Neural cell (in vitro differentiated cells): ENCODE measurements at regions not wholly inside any gene's neighbourhood (a gene's known extent, or its start where the extent isn't known, plus 50 kb on each side); places are given as distances from the start of the nearest gene placed in this dataset.

Source experiments
- H2AFZ ChIP-seq: fragments of 200-600, 300-800 bp; sonication (generic), shearing (Covaris generic); 2 replicates; pipeline ENCODE4 v1.6.0; 2014; ENCODE audit warnings: low read depth, mild to moderate bottlenecking, antibody characterized with exemption, low read length, moderate library complexity
- H3F3A ChIP-seq: fragments of 200-600 bp; shearing (Covaris generic); 2 replicates; pipeline ENCODE4 v1.6.1; 2016; ENCODE audit warnings: mild to moderate bottlenecking, moderate library complexity, mixed read lengths, antibody characterized with exemption, low read length; ENCODE audit not compliant: insufficient read depth, poor library complexity, severe bottlenecking
- H3K27ac ChIP-seq: fragments of 200-600, 300-800 bp; sonication (generic), shearing (Covaris generic); 2 replicates; pipeline ENCODE4 v1.5.1; 2014; ENCODE audit warnings: mild to moderate bottlenecking, low read length, moderate library complexity
- H3K27me3 ChIP-seq: fragments of 300-800, 200-600 bp; sonication (generic), shearing (Covaris generic); 2 replicates; pipeline ENCODE4 v1.6.0; 2014; ENCODE audit warnings: mild to moderate bottlenecking, low read depth, low read length, moderate library complexity; ENCODE audit not compliant: insufficient read depth
- H3K36me3 ChIP-seq: fragments of 300-800, 200-600 bp; sonication (generic), shearing (Covaris generic); 2 replicates; pipeline ENCODE4 v1.5.1; 2014; ENCODE audit warnings: mild to moderate bottlenecking, antibody characterized with exemption, low read length, moderate library complexity; ENCODE audit not compliant: insufficient read depth
- H3K4me2 ChIP-seq: fragments of 300-800, 200-600 bp; sonication (generic), shearing (Covaris generic); 2 replicates; pipeline ENCODE4 v1.6.0; 2014; ENCODE audit warnings: mild to moderate bottlenecking, low read length
- H3K4me3 ChIP-seq: fragments of 300-800, 200-600 bp; sonication (generic), shearing (Covaris generic); 2 replicates; pipeline ENCODE4 v1.5.1; 2014; ENCODE audit warnings: mild to moderate bottlenecking, low read length, moderate library complexity
- H3K79me2 ChIP-seq: fragments of 200-600 bp; shearing (Covaris generic); replicated peaks from 2 replicates; pipeline ENCODE4 v1.6.0; 2014; ENCODE audit warnings: mild to moderate bottlenecking, low read length, moderate library complexity; ENCODE audit not compliant: insufficient read depth
- H3K9ac ChIP-seq: fragments of 300-800, 200-600 bp; sonication (generic), shearing (Covaris generic); 2 replicates; pipeline ENCODE4 v1.6.1; 2016; ENCODE audit warnings: mild to moderate bottlenecking, low read length, mixed read lengths
- H3K9me2 ChIP-seq: fragments of 200-600 bp; shearing (Covaris generic); 2 replicates; pipeline ENCODE4 v1.6.1; 2016; ENCODE audit warnings: mild to moderate bottlenecking, low read length, mixed read lengths; ENCODE audit not compliant: insufficient read depth
- H3K9me3 ChIP-seq: fragments of 200-600, 300-800 bp; sonication (generic), shearing (Covaris generic); 2 replicates; pipeline ENCODE4 v1.6.1; 2016; ENCODE audit warnings: mild to moderate bottlenecking, mixed run types, low read length, moderate library complexity, mixed read lengths
- H4K20me1 ChIP-seq: fragments of 200-600 bp; shearing (Covaris generic); 2 replicates; pipeline ENCODE4 v1.6.1; 2016; ENCODE audit warnings: mild to moderate bottlenecking, mixed run types; ENCODE audit not compliant: insufficient read depth
- EP300 ChIP-seq: fragments of 450-650 bp; conservative IDR thresholded peaks from 2 replicates; pipeline ENCODE4 v1.6.1; 2014; ENCODE audit warnings: antibody characterized with exemption, mild to moderate bottlenecking, moderate library complexity; ENCODE audit not compliant: poor library complexity, severe bottlenecking
- EZH2 ChIP-seq: fragments of 200-600, 300-800 bp; shearing (Covaris generic), sonication (generic); IDR thresholded peaks from 2 replicates; pipeline ENCODE4 v1.6.1; 2014; ENCODE audit warnings: antibody characterized with exemption, low read length, borderline replicate concordance, mild to moderate bottlenecking; ENCODE audit not compliant: insufficient read depth, poor library complexity, severe bottlenecking
- MXI1 ChIP-seq: fragments of 450-650 bp; conservative IDR thresholded peaks from 2 replicates; pipeline ENCODE4 v1.6.1; 2014; ENCODE audit warnings: antibody characterized with exemption, mild to moderate bottlenecking; ENCODE audit not compliant: poor library complexity, severe bottlenecking
- POLR2AphosphoS5 ChIP-seq: IDR thresholded peaks from 2 replicates; pipeline ENCODE4 v1.6.1; 2012
- RAD21 ChIP-seq: fragments of 450-650 bp; conservative IDR thresholded peaks from 2 replicates; pipeline ENCODE4 v1.6.1; 2014; ENCODE audit warnings: antibody characterized with exemption, mild to moderate bottlenecking, moderate library complexity
- SMC3 ChIP-seq: fragments of 450-650 bp; conservative IDR thresholded peaks from 2 replicates; pipeline ENCODE4 v1.6.1; 2014; ENCODE audit warnings: antibody characterized with exemption, mild to moderate bottlenecking, moderate library complexity; ENCODE audit not compliant: poor library complexity
- TAF1 ChIP-seq: IDR thresholded peaks from 2 replicates; pipeline ENCODE4 v1.6.1; 2012; ENCODE audit warnings: low read depth
- TF ChIP-seq, protein P1 (sequence below): IDR thresholded peaks from 2 replicates; pipeline ENCODE4 v1.6.1; 2012; ENCODE audit warnings: borderline replicate concordance
- TF ChIP-seq, protein P2 (sequence below): fragments of 450-650 bp; IDR thresholded peaks from 2 replicates; pipeline ENCODE4 v1.5.1; 2014; ENCODE audit warnings: antibody characterized with exemption, mild to moderate bottlenecking, moderate library complexity; ENCODE audit not compliant: poor library complexity, severe bottlenecking

DNA sequence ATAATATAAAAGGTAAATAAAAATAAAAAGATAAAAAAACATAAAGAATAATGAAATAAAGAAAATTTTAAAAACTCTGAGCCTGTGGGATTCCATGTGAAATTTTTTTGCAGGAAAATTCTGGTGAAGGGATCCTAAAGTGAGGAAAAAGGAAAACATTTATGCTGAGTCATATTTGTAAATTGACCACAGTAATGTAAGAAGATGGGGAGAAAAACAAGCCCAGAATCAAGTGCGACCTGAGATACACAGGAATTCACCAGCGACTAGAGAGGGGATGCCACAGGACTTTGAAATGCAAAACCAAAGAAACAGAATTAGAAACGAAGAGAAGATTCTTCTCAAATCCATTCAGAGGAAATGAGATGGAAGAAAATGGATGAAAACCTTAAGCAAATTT is 133.8 kb upstream of the PFKP start (continued):
- TF ChIP-seq, protein P1, sequence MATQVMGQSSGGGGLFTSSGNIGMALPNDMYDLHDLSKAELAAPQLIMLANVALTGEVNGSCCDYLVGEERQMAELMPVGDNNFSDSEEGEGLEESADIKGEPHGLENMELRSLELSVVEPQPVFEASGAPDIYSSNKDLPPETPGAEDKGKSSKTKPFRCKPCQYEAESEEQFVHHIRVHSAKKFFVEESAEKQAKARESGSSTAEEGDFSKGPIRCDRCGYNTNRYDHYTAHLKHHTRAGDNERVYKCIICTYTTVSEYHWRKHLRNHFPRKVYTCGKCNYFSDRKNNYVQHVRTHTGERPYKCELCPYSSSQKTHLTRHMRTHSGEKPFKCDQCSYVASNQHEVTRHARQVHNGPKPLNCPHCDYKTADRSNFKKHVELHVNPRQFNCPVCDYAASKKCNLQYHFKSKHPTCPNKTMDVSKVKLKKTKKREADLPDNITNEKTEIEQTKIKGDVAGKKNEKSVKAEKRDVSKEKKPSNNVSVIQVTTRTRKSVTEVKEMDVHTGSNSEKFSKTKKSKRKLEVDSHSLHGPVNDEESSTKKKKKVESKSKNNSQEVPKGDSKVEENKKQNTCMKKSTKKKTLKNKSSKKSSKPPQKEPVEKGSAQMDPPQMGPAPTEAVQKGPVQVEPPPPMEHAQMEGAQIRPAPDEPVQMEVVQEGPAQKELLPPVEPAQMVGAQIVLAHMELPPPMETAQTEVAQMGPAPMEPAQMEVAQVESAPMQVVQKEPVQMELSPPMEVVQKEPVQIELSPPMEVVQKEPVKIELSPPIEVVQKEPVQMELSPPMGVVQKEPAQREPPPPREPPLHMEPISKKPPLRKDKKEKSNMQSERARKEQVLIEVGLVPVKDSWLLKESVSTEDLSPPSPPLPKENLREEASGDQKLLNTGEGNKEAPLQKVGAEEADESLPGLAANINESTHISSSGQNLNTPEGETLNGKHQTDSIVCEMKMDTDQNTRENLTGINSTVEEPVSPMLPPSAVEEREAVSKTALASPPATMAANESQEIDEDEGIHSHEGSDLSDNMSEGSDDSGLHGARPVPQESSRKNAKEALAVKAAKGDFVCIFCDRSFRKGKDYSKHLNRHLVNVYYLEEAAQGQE = no peak
- TF ChIP-seq RAD21 = no peak

DNA sequence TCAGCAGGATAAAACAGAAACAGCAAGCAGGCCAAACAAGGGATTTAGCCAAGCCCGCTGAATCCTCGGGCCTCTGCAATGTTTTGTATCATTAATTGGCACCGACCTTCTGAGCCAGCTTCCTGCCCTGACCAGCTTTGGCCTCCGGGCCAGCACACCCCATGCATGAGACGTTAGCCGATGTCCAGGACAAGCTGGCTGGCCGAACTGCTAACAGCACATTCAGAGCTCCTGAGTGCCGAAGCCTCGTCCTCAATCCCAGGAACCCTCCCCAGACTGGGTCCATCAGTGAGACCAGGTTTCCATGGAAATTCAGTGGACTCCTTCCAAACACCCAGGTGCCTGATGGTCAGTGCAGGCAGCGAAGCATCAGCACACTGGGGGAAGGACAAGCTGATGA is 134.3 kb upstream of the PFKP start:
- H3K36me3 ChIP-seq = no peaks in the 10 kb centered on the region
- H3K27me3 ChIP-seq = no peaks in the 10 kb centered on the region
- H3K4me3 ChIP-seq = no peak overlapping the region
- H3K9me3 ChIP-seq = no peaks in the 10 kb centered on the region
- TF ChIP-seq EZH2 = no peak
- TF ChIP-seq, protein P2, sequence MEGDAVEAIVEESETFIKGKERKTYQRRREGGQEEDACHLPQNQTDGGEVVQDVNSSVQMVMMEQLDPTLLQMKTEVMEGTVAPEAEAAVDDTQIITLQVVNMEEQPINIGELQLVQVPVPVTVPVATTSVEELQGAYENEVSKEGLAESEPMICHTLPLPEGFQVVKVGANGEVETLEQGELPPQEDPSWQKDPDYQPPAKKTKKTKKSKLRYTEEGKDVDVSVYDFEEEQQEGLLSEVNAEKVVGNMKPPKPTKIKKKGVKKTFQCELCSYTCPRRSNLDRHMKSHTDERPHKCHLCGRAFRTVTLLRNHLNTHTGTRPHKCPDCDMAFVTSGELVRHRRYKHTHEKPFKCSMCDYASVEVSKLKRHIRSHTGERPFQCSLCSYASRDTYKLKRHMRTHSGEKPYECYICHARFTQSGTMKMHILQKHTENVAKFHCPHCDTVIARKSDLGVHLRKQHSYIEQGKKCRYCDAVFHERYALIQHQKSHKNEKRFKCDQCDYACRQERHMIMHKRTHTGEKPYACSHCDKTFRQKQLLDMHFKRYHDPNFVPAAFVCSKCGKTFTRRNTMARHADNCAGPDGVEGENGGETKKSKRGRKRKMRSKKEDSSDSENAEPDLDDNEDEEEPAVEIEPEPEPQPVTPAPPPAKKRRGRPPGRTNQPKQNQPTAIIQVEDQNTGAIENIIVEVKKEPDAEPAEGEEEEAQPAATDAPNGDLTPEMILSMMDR = no peak
- TF ChIP-seq MXI1 = no peak
- TF ChIP-seq EP300 = no peak
- no peak for TF ChIP-seq TAF1
- no peak for TF ChIP-seq SMC3
- TF ChIP-seq, protein P1 = no peak
- no peak for TF ChIP-seq RAD21
- no peak for TF ChIP-seq POLR2AphosphoS5
- H3K9ac ChIP-seq = no peak overlapping the region
- H3K9me2 ChIP-seq = no peaks in the 10 kb centered on the region
- H3K79me2 ChIP-seq = no peaks in the 10 kb centered on the region
- no peak overlapping the region for H3K27ac ChIP-seq
- no peak overlapping the region for H3K4me2 ChIP-seq
- no peak overlapping the region for H2AFZ ChIP-seq
- H4K20me1 ChIP-seq = no peaks in the 10 kb centered on the region
- H3F3A ChIP-seq = peaks cover 6% of the 10 kb centered on the region
